ENCODE measurements at regions not wholly inside any gene's neighbourhood (a gene's known extent, or its start where the extent isn't known, plus 50 kb on each side); places are given as distances from the start of the nearest gene placed in this dataset.
A peak's percentile ranks its signal among the peaks of the same experiment; 100 is the strongest.

DNA sequence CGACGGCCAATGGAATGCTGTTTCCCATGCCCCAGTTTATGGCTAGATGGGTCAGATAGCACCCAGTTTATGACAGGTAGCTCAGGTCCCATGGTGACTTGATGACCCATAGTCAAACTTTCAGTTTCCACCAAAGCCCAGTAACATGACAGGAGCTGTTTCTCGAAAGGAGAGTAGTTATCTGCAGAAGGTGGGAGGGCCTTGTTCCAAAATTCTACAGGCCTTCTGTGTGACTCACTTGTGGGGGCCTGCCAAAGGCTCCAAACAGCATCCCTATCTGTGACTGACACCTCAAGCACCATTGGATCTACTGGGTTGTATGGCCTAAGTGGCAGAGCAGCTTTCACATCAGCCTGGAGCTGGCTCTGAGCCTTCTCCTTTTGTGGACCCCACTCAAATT, 379.7 kb upstream of the MANEA start (continued):
- TF ChIP-seq, protein P1, sequence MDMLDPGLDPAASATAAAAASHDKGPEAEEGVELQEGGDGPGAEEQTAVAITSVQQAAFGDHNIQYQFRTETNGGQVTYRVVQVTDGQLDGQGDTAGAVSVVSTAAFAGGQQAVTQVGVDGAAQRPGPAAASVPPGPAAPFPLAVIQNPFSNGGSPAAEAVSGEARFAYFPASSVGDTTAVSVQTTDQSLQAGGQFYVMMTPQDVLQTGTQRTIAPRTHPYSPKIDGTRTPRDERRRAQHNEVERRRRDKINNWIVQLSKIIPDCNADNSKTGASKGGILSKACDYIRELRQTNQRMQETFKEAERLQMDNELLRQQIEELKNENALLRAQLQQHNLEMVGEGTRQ (IDR thresholded peaks at IDR 0.05; ENCODE audit: borderline replicate concordance, low read depth, low read length): no peak

DNA sequence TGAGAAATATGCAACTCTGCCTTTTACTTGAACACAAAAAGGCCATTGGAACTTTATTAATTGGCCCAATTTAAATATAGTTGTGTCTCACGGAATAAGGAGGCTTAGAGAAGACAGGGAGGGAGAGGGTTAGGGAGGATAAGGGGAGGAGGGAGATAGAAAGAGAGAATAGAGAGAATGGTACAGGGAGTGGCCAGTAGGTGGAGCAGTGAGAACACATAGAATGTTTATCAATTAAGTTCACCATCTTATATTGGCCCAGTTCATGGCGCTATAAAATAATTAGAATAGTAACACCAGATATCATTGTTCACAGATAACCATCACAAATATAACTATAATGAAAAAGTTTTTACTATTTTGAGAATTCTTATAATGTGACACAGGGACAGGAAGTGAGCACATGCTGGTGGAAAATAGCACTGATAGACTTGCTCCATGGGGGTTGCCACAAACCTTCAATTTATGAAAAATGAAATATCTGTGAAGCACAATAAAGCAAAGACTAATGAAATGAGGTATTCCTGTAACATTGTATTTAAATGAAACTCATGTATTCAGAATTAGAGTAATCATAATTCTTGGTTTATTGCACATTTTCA, 374.1 kb upstream of the MANEA start:
- H3F3A ChIP-seq (replicated peaks; ENCODE audit: insufficient read depth): peaks cover 9% of the 10 kb centered on the region
- CTCF ChIA-PET: interaction anchor here (0.6 to 4.7 kb wide), 39 partner anchors 9 to 1856 kb away, joined by 3 to 51 read pairs (median 4); no protein-coding TSS in a partner anchor

DNA sequence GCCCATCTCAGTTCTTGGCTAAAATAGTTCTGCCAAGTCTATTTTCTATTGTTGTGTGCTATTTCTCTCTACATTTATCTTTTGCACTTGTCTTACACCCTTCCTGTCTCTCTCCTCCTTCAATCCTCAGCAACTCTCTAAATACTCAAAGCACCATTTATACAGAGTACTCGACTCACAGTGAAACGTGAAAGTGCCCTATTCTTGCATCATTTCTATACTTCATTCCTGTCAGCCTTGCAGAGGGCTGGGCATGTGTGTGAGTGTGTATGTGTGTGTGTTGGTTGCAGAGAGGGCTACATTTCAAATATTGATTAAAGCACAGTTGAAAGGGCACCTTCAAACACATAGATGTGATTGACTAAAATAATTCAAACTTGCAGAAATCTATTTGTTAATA, 373.2 kb upstream of the MANEA start:
- Histone ChIP-seq H3K79me2 (ENCODE audit: insufficient read depth) (no peaks in the 10 kb centered on the region), H3K27ac (ENCODE audit: low read depth in 2 of 2, low read length in 1 of 2) (no peak overlapping the region), H3K4me2 (no peak overlapping the region), H3K9me2 (no peaks in the 10 kb centered on the region), H4K20me1 (ENCODE audit: insufficient read depth) (no peaks in the 10 kb centered on the region), H3K9me3 (no peaks in the 10 kb centered on the region), H3K4me1 (ENCODE audit: control insufficient read depth in 1 of 2, insufficient read depth in 2 of 2, low read depth in 1 of 2, low read length in 1 of 2) (no peaks in the 10 kb centered on the region), H3F3A (replicated peaks; ENCODE audit: insufficient read depth) (peaks cover 9% of the 10 kb centered on the region), H3K27me3 (ENCODE audit: insufficient read depth) (no peaks in the 10 kb centered on the region), H3K4me3 (ENCODE audit: low read depth in 2 of 2, low read length in 1 of 2) (no peak overlapping the region), H2AFZ (ENCODE audit: low read depth) (no peak overlapping the region), H3K36me3 (replicated peaks in 1 of 2; ENCODE audit: control insufficient read depth in 1 of 2, insufficient read depth in 2 of 2, low read length in 1 of 2) (no peaks in the 10 kb centered on the region), H3K9ac (no peak overlapping the region)
- POLR2A ChIA-PET: no interaction called here
- CTCF ChIA-PET: interaction anchor here (0.6 to 4.7 kb wide), 10 partner anchors 12 to 158 kb away, joined by 3 to 51 read pairs (median 4); no protein-coding TSS in a partner anchor
- WGBS (ENCODE audit: low lambda C conversion rate): 45% methylated on average over 2 of the region's 2 CpGs
- no peak for DNase-seq
- no peak for TF ChIP-seq CHD2 (IDR thresholded peaks at IDR 0.05; ENCODE audit: low read length, partially characterized antibody)
- no peak for TF ChIP-seq JUND (IDR thresholded peaks at IDR 0.05)
- TF ChIP-seq, protein P2, sequence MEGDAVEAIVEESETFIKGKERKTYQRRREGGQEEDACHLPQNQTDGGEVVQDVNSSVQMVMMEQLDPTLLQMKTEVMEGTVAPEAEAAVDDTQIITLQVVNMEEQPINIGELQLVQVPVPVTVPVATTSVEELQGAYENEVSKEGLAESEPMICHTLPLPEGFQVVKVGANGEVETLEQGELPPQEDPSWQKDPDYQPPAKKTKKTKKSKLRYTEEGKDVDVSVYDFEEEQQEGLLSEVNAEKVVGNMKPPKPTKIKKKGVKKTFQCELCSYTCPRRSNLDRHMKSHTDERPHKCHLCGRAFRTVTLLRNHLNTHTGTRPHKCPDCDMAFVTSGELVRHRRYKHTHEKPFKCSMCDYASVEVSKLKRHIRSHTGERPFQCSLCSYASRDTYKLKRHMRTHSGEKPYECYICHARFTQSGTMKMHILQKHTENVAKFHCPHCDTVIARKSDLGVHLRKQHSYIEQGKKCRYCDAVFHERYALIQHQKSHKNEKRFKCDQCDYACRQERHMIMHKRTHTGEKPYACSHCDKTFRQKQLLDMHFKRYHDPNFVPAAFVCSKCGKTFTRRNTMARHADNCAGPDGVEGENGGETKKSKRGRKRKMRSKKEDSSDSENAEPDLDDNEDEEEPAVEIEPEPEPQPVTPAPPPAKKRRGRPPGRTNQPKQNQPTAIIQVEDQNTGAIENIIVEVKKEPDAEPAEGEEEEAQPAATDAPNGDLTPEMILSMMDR (IDR thresholded peaks at IDR 0.05): no peak
- TF ChIP-seq NFIC (IDR thresholded peaks at IDR 0.05; ENCODE audit: borderline replicate concordance): no peak
- TF ChIP-seq, protein P3, sequence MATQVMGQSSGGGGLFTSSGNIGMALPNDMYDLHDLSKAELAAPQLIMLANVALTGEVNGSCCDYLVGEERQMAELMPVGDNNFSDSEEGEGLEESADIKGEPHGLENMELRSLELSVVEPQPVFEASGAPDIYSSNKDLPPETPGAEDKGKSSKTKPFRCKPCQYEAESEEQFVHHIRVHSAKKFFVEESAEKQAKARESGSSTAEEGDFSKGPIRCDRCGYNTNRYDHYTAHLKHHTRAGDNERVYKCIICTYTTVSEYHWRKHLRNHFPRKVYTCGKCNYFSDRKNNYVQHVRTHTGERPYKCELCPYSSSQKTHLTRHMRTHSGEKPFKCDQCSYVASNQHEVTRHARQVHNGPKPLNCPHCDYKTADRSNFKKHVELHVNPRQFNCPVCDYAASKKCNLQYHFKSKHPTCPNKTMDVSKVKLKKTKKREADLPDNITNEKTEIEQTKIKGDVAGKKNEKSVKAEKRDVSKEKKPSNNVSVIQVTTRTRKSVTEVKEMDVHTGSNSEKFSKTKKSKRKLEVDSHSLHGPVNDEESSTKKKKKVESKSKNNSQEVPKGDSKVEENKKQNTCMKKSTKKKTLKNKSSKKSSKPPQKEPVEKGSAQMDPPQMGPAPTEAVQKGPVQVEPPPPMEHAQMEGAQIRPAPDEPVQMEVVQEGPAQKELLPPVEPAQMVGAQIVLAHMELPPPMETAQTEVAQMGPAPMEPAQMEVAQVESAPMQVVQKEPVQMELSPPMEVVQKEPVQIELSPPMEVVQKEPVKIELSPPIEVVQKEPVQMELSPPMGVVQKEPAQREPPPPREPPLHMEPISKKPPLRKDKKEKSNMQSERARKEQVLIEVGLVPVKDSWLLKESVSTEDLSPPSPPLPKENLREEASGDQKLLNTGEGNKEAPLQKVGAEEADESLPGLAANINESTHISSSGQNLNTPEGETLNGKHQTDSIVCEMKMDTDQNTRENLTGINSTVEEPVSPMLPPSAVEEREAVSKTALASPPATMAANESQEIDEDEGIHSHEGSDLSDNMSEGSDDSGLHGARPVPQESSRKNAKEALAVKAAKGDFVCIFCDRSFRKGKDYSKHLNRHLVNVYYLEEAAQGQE (IDR thresholded peaks at IDR 0.05; ENCODE audit: low read depth, low read length): no peak
- TF ChIP-seq YY1 (IDR thresholded peaks at IDR 0.05; ENCODE audit: low read depth): no peak
- TF ChIP-seq, protein P1 (IDR thresholded peaks at IDR 0.05; ENCODE audit: borderline replicate concordance, low read depth, low read length): no peak
- no peak for TF ChIP-seq TAF1 (IDR thresholded peaks at IDR 0.05; ENCODE audit: borderline replicate concordance, low read depth, low read length)
- TF ChIP-seq RCOR1 (IDR thresholded peaks at IDR 0.05; ENCODE audit: low read length): no peak
- no peak for TF ChIP-seq FOSL2 (IDR thresholded peaks at IDR 0.05; ENCODE audit: borderline replicate concordance, low read depth)
- TF ChIP-seq FOXM1 (IDR thresholded peaks at IDR 0.05; ENCODE audit: low read depth): no peak

More for the DNA sequence above, 374.1 kb upstream of the MANEA start:
- Histone ChIP-seq H3K79me2 (ENCODE audit: insufficient read depth) (no peaks in the 10 kb centered on the region), H3K9me2 (no peaks in the 10 kb centered on the region), H3K9ac (no peak overlapping the region), H4K20me1 (ENCODE audit: insufficient read depth) (no peaks in the 10 kb centered on the region), H3K4me3 (ENCODE audit: low read depth in 2 of 2, low read length in 1 of 2) (peak overlapping the region in 1 of 2 experiments; percentile 36; a peak in 1 of 4 replicates), H3K4me2 (no peak overlapping the region), H3K36me3 (replicated peaks in 1 of 2; ENCODE audit: control insufficient read depth in 1 of 2, insufficient read depth in 2 of 2, low read length in 1 of 2) (no peaks in the 10 kb centered on the region), H3K27me3 (ENCODE audit: insufficient read depth) (no peaks in the 10 kb centered on the region), H3K4me1 (ENCODE audit: control insufficient read depth in 1 of 2, insufficient read depth in 2 of 2, low read depth in 1 of 2, low read length in 1 of 2) (no peaks in the 10 kb centered on the region), H3K9me3 (no peaks in the 10 kb centered on the region), H3K27ac (ENCODE audit: low read depth in 2 of 2, low read length in 1 of 2) (no peak overlapping the region), H2AFZ (ENCODE audit: low read depth) (no peak overlapping the region)
- peak; percentile 82 for TF ChIP-seq RAD21 (IDR thresholded peaks at IDR 0.05; ENCODE audit: low read length)
- peak; percentile 60 for TF ChIP-seq SMC3 (IDR thresholded peaks at IDR 0.05; ENCODE audit: low read depth, low read length)
- no peak for TF ChIP-seq RXRA (IDR thresholded peaks at IDR 0.05; ENCODE audit: borderline replicate concordance, low read depth)
- no peak for TF ChIP-seq FOXM1 (IDR thresholded peaks at IDR 0.05; ENCODE audit: low read depth)
- TF ChIP-seq, protein P2 (IDR thresholded peaks at IDR 0.05): peak; percentile 83
- 23% methylated on average over 2 of the region's 2 CpGs for WGBS (ENCODE audit: low lambda C conversion rate)
- DNase-seq: peak; percentile 40
- POLR2A ChIA-PET: no interaction called here
